Vagina (tissue), 2 donors: ENCODE measurements at regions not wholly inside any gene's neighbourhood (a gene's known extent, or its start where the extent isn't known, plus 50 kb on each side); places are given as distances from the start of the nearest gene placed in this dataset.

Source experiments
- DNase-seq, 2 donors: peaks; one replicate each; pipeline ENCODE4 v3.0.0-alpha.2; 2017; ENCODE audit errors: extremely low spot score in 2 of 2
- H3K27ac ChIP-seq: fragments of 200-600 bp; sonication (generic); one replicate; pipeline ENCODE4 v1.5.1; 2019
- H3K27me3 ChIP-seq: fragments of 200-600 bp; sonication (generic); one replicate; pipeline ENCODE4 v1.5.1; 2019
- H3K36me3 ChIP-seq, 2 donors: fragments of 200-600 bp; sonication (generic); one replicate each; pipeline ENCODE4 v1.5.1; 2017 to 2019
- H3K4me1 ChIP-seq: fragments of 200-600 bp; sonication (generic); one replicate; pipeline ENCODE4 v1.5.1; 2019
- H3K4me3 ChIP-seq, 2 donors: fragments of 200-600 bp; sonication (generic); 1 replicate in 1 of 2; 2 replicates in 1 of 2; pipeline ENCODE4 v1.5.1; 2016 to 2019
- H3K9me3 ChIP-seq: fragments of 200-600 bp; sonication (generic); one replicate; pipeline ENCODE4 v1.5.1; 2019
- CTCF ChIP-seq, 3 experiments: fragments of 450-650 bp in 2 of 3; fragments of 200-600 bp in 1 of 3; sonication (generic) in 1 of 3; IDR thresholded peaks; one replicate each; pipeline ENCODE4 v1.5.1; 2017 to 2019; ENCODE audit warnings: antibody characterized with exemption in 3 of 3, mild to moderate bottlenecking in 2 of 3, moderate library complexity in 2 of 3
- POLR2A ChIP-seq, 2 donors: fragments of 450-650 bp; IDR thresholded peaks; one replicate each; pipeline ENCODE4 v1.6.1; 2017; ENCODE audit warnings: antibody characterized with exemption in 2 of 2, mild to moderate bottlenecking in 2 of 2, moderate library complexity in 2 of 2
- POLR2AphosphoS5 ChIP-seq, 2 donors: sonication (generic); formaldehyde crosslinking; IDR thresholded peaks; one replicate each; pipeline ENCODE4 v1.9.0; 2017; ENCODE audit warnings: antibody characterized with exemption in 2 of 2, mild to moderate bottlenecking in 2 of 2, low read depth in 1 of 2; ENCODE audit not compliant: insufficient read depth in 1 of 2
- intact Hi-C: fragments of 100-400 bp; cut with DNase I; formaldehyde crosslinking; loops from one replicate; pipeline ENCODE4 v1.15.1; 2023

GRCh38 chr14:38705220-38705619, 397.8 kb downstream of the SEC23A start:
- H3K4me1 ChIP-seq: no peaks in the 10 kb centered on the region
- H3K9me3 ChIP-seq: no peaks in the 10 kb centered on the region
- no peak for TF ChIP-seq POLR2A (IDR thresholded peaks at IDR 0.05)
- no peak for TF ChIP-seq CTCF (IDR thresholded peaks at IDR 0.05)
- no peak for TF ChIP-seq POLR2AphosphoS5 (IDR thresholded peaks at IDR 0.05; ENCODE audit: insufficient read depth in 1 of 2, low read depth in 1 of 2)
- H3K27ac ChIP-seq: no peak overlapping the region
- no peaks in the 10 kb centered on the region for H3K27me3 ChIP-seq
- no peak for DNase-seq
- no peak overlapping the region for H3K4me3 ChIP-seq
- intact Hi-C loops: no loop called here
- H3K36me3 ChIP-seq: no peaks in the 10 kb centered on the region

GRCh38 chr14:38704220-38704619, 398.8 kb downstream of the SEC23A start:
- H3K27me3 ChIP-seq: no peaks in the 10 kb centered on the region
- no peak for DNase-seq
- H3K9me3 ChIP-seq: no peaks in the 10 kb centered on the region
- no peaks in the 10 kb centered on the region for H3K36me3 ChIP-seq
- no peak overlapping the region for H3K4me3 ChIP-seq
- intact Hi-C loops: loop anchor here (5.0 kb wide), 1 partner anchor 792 kb away; no protein-coding TSS in a partner anchor
- H3K27ac ChIP-seq: no peak overlapping the region
- TF ChIP-seq POLR2AphosphoS5 (IDR thresholded peaks at IDR 0.05; ENCODE audit: insufficient read depth in 1 of 2, low read depth in 1 of 2): no peak
- TF ChIP-seq CTCF (IDR thresholded peaks at IDR 0.05): no peak
- no peak for TF ChIP-seq POLR2A (IDR thresholded peaks at IDR 0.05)
- no peaks in the 10 kb centered on the region for H3K4me1 ChIP-seq

- no peaks in the 10 kb centered on the region for H3K36me3 ChIP-seq
- TF ChIP-seq CTCF (IDR thresholded peaks at IDR 0.05) (no peak), POLR2A (IDR thresholded peaks at IDR 0.05) (no peak), POLR2AphosphoS5 (IDR thresholded peaks at IDR 0.05; ENCODE audit: insufficient read depth in 1 of 2, low read depth in 1 of 2) (no peak)
- H3K4me3 ChIP-seq: no peak overlapping the region
- no peaks in the 10 kb centered on the region for H3K4me1 ChIP-seq
- intact Hi-C loops: no loop called here
- H3K27me3 ChIP-seq: no peaks in the 10 kb centered on the region
- no peaks in the 10 kb centered on the region for H3K9me3 ChIP-seq
- no peak overlapping the region for H3K27ac ChIP-seq
- DNase-seq: no peak
These were observed 406.1 kb downstream of the SEC23A start for GRCh38 chr14:38696925-38697324.

- no peaks in the 10 kb centered on the region for H3K27me3 ChIP-seq
- TF ChIP-seq CTCF (IDR thresholded peaks at IDR 0.05): no peak
- no peak for TF ChIP-seq POLR2AphosphoS5 (IDR thresholded peaks at IDR 0.05; ENCODE audit: insufficient read depth in 1 of 2, low read depth in 1 of 2)
- no peak for TF ChIP-seq POLR2A (IDR thresholded peaks at IDR 0.05)
- H3K9me3 ChIP-seq: no peaks in the 10 kb centered on the region
- no peaks in the 10 kb centered on the region for H3K4me1 ChIP-seq
- H3K36me3 ChIP-seq: no peaks in the 10 kb centered on the region
- intact Hi-C loops: no loop called here
- H3K27ac ChIP-seq: no peak overlapping the region
- H3K4me3 ChIP-seq: no peak overlapping the region
- no peak for DNase-seq
These were observed 409.6 kb downstream of the SEC23A start for GRCh38 chr14:38693423-38693822.

GRCh38 chr14:38669027-38669426, 413.1 kb upstream of the CLEC14A start:
- Histone ChIP-seq H3K27ac (no peak overlapping the region), H3K4me1 (no peaks in the 10 kb centered on the region), H3K9me3 (no peaks in the 10 kb centered on the region), H3K4me3 (no peak overlapping the region), H3K27me3 (no peaks in the 10 kb centered on the region), H3K36me3 (no peaks in the 10 kb centered on the region)
- intact Hi-C loops: no loop called here
- TF ChIP-seq POLR2AphosphoS5 (IDR thresholded peaks at IDR 0.05; ENCODE audit: insufficient read depth in 1 of 2, low read depth in 1 of 2): no peak
- DNase-seq: no peak

GRCh38 chr14:38663382-38663781, 407.5 kb upstream of the CLEC14A start:
- Histone ChIP-seq H3K27me3 (no peaks in the 10 kb centered on the region), H3K4me1 (no peaks in the 10 kb centered on the region), H3K4me3 (no peak overlapping the region), H3K9me3 (no peaks in the 10 kb centered on the region), H3K27ac (no peak overlapping the region), H3K36me3 (no peaks in the 10 kb centered on the region)
- TF ChIP-seq POLR2A (IDR thresholded peaks at IDR 0.05) (no peak), POLR2AphosphoS5 (IDR thresholded peaks at IDR 0.05; ENCODE audit: insufficient read depth in 1 of 2, low read depth in 1 of 2) (no peak), CTCF (IDR thresholded peaks at IDR 0.05) (no peak)
- intact Hi-C loops: no loop called here
- no peak for DNase-seq
